NCI-H446 treated with DMSO at 0.1 percent for 48 hours (cell line): ENCODE measurements at regions not wholly inside any gene's neighbourhood (a gene's known extent, or its start where the extent isn't known, plus 50 kb on each side); places are given as distances from the start of the nearest gene placed in this dataset.
"Not testable (repeated sequence)": the region's sequence is repeated elsewhere in the genome, so short reads cannot be mapped to it uniquely, and the experiment has no call there.

ENCODE experiments used
- DNase-seq: peaks from one replicate; lab custom pipeline; 2025; lab: John Stamatoyannopoulos, UW

DNA sequence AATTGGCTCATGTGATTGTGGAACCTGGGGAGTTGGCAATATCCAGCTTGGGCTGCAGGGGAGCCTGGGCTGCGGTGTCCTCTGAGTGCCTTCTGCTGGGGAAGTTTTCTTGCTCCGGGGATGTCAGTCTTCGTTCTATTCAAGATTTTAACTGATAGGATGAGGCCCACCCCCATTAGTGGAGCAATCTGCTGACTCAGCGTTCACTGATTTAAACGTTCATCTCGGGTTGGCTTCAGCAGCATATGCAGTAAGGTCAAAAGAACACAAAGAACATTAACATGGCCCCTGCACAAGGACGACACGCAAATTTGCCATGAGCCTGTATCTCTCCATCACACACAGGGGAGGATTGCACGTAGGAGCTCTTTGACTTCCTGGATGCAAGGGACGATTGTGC, 360.6 kb upstream of the ADARB2 start:
- no peak for DNase-seq

DNA sequence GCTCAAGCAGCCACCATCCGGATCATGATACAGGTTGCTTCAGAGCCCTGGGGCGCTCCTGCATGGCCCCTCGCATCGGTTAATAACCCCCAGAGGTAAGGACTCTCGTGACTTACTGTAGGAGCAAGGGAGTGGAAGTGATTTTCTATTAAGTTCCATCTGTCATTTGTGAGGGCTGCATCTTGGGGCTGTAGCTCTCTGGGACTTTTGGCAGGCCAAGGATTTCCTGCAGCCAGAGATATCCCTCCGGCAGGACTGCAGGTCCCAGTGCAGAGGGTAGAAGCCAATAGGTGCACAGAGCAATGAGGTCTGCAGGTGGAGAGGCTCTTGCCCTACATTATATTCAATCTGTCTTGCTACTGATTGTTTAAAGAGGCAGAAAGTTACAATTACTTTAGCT, 356.8 kb upstream of the ADARB2 start:
- DNase-seq = no peak

DNA sequence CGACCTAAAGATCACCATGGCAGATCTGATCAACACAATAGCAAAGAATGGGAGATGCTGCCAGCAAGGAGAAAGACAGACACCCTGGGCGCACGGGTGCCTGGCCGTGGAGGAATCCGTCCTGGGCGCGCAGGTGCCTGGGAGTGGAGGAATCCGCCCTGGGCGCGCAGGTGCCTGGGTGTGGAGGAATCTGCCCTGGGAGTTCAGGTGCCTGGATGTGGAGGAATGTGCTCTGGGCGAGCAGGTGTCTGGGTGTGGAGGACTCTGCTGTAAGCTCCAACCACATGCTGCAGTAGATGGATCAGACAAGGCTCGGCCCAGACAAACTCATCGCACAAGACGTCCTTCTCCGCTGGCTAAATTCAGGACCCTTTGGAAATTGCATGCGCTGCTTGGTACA, 346.3 kb upstream of the ADARB2 start:
- DNase-seq = no peak

DNA sequence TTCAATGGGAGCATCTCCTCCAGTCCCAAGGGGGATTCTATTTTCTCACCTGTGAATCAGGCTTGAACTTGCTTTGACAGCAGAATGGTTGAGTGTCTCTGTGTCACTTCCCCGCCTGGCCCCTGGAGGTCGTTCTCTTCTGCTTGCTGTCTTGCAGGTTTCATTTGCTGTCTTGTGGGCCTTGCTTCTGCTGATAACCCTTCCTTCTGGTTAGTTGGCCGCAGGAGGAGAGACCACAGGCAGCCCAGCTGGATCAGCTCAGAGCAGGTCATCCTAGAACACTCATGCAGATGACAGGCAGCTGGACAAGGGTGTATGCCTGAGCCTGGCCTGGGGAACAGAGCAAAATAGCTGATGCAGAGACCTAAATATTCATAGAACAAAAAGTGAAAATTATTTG, 344.2 kb upstream of the ADARB2 start:
- DNase-seq = no peak

DNA sequence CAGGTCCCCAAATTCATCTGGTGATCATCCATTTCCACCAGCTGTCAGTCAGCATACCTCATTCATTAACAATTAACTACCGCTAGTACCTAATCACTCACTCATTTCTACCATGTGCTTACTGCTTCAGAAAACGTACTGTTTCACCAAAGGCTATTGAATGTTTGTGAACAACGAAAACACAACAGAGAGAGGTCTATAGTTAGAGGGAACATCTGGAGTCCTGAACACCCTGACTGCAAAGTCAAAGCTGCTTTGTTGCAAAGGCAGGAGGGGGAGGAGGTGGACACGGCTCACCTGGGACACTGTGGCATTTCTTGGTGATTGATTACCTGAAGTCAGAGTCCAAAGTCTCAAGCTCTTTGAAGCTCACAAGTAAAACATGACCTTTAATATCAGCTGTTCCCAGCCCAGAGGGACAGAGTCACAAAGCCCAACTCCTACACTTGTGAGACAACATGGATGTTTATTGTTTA, 342.3 kb upstream of the ADARB2 start:
- no peak for DNase-seq

DNA sequence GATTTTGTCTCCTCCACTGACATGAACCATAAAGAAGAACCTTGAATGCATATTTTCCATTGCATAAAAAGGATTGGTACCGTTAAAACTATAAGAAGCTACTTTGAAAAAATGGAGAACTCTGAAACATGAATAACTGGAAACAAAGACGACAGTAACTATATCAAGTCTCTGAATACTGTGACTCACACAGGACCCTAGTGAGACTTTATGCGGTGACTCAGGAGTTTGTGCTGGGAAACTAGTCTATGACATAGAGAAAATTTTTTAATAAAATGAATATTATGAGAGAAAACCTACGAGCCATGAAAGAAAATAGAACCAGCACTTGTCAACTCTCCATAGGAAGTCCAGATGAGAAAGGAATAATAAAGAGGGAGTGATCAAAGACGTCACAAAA, 339.9 kb upstream of the ADARB2 start:
- DNase-seq = no peak

DNA sequence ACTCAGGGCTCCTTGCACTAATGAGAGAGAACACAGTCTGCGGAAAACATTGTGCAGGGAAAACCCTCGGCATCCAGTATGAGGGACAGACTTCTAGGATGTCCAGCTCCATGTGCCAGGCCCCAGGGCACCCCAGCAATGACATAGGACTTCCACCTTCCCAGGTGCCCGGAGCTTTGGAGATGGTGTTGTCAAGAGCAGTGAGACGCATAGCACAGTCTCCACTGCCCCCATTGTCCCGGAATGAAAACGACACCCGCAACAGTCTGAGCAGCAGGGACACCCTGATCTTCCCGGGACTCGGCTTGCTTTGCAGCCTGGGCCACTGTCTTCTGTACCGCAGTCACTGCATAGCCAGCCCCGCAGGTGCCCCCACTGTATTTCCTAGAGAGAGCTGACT, 339.2 kb upstream of the ADARB2 start:
- no peak for DNase-seq

DNA sequence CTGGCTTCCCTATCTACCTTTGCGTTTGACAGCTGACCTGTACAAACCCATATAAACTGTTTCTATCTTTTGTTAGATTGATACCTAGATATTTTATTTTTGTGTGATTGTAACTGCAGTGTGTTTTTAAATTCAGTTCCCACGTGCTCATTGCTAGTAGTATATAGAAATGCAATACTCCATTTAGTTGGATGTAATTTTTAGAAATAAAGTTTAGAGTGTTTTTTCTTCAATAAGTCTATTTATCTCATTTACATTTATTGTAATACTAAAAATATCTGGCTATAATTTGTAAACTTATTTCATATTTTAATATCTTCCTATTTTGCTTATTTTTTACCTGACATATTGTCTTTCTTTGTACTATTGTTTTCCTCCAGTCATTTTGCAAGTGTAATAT, 329.7 kb upstream of the ADARB2 start:
- no peak for DNase-seq

DNA sequence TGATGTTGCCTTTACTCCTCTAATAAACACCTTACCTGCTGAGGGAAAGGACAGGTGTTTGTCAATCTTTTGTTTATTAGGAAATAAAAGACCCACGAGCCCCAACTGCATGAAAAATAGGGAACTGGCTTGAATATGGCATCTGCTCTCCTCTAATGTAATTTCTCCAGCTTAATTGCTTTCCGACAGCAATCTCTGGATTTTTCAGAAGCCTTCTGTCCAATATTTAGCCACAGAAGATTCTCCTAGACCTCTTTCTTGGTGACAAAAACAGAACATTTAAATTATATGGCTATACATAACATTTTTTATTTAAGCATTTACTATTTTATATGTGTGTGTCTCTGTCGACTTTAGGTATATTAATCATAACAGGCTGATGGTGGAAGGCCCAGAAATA, 317.4 kb upstream of the ADARB2 start:
- DNase-seq = no peak

DNA sequence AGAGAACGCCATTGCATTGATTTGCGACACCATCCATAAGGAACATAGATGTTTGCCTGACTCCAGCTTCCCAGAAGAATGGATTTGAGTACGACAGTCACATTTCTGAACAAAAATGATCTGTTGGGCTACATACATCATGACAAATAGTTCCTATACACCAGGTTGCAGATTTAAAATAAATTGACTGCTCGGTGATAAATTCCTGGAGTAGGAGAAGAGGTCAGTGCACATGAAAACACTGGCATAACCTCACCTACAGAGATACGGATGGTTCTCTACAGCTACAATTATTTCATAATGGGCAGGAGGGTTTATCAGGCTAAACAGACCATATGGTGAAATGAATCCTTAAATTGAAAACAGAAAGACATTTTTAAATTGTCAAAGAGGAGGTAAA, 316.5 kb upstream of the ADARB2 start:
- DNase-seq = no peak

DNA sequence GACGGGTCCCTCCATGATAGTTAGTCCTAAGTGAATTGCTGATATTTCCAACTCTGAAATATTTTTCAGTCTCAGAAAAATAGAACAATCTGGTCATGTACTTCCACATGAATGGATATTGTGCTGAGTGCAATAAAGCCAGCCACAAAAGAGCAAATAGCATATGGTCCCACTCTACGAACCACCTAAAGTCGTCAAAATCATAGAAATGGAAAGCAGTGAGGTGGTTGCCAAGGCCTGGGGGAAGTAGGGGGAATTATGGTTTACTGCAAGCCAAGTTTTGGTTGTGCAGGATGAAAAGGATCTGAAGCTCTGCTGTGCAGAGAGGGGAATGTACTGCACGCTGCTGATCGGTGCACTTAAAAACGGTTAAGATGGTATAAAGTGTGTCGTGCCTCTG, 313.8 kb upstream of the ADARB2 start:
- no peak for DNase-seq

DNA sequence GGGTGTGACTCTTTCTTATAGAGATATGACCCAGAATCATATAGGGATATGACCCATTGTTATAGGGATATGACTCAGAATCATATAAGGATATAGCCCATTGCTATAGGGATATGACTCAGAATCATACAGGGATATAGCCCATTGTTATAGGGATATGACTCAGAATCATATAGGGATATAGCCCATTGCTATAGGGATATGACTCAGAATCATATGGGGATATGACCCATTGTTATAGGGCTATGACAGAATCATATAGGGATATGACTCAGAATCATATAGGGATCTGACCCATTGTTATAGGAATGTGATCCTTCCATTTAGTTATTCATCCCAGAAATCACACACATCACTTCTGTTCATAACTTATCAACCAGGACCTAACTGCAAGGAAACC, 312.2 kb upstream of the ADARB2 start:
- no peak for DNase-seq

DNA sequence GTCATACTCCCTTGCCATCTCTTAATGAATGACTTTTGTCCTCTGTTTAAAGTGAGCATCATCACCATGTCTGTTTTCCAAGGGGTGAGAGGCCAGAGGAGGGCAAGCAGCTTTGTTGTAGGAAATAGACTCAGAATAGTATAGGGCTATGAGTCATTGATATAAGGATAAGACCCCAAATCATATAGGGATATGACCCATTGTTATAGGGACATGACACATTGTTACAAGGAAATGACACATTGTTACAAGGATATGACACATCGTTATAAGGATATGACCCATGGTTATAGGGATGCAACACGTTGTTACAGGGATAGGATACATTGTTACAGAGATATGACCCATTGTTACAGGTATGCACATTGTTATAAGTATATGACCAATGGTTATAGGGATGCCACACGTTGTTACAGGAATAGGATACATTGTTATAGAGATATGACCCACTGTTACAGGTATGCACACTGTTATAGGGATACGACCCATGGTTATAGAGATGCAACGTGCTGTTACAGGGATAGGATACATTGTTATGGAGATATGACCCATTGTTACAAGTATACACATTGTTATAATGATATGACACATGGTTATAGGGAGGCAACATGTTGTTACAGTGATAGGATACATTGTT, 311.1 kb upstream of the ADARB2 start:
- no peak for DNase-seq

DNA sequence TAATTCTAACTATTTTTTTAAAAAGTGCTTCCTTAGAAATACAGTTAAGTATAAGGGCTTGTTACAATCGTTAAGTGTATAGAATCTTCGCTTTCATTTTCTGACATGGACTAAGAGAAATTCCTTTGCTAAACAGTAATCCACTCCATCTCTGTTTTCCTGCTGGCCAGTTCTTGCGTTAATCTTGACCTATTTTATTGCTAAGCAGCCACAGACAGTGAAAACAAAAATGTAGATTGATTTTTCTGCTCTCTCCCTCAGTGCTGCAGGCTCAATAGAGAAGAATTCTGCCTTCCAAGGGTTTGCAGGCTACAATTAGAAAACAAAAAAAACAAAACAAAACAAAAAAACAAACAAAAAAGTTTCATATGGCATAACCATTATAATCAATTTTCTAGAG, 310.4 kb upstream of the ADARB2 start:
- no peak for DNase-seq

DNA sequence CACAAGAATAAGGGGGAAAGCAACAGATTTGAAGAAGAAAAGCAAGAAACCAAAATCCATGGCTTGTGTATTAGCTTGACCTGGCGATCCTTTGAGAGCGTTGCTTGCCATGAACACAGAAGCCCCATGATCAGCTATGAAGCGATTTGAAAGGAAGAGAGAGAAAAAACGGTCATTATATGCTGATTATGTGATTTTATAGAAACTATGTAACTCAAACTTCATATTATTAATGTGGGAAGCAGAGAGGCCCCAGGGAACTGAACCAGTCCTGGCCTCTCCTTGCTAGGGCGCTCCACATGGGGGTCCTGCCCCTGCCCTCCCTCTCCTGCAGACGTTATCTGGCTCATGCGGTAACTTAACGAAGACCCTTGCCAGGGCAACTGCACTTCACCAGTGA, 306.1 kb upstream of the ADARB2 start:
- DNase-seq = no peak

DNA sequence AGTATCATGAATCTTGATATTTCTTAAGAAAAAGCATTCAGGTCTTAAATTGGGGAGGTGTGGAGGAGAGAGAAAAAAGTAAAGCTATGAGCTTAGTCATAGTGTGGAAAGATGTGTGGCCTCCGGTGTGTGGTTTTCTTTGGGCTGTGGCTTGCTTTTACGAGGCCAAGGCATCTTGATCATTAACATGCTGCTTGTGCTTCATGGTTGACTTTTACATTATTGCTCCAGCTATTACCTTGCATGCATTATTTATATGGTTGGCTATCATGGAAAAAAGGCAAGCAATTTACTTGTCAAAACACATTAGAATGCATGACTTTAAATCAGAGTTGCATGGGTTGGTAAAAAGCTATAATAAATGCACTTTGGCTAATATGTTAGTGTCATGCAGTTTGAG, 300.7 kb upstream of the ADARB2 start:
- no peak for DNase-seq

DNA sequence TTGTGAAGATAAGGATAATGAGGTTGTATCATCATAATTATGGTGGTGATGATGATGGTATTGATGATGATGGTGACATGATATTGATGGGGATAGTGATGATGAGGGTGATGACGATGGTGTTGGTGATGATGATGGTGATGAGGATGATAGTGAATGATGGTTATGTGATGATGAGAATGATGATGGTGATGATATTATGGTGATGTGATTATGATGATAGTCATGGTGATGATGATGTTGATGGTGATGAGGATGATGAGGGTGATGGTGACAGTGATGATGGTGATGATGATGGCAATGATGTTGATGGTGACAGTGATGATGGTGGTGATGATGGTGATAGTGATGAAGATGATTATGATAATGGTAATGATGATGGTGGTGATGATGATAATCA, 299.9 kb upstream of the ADARB2 start:
- no peak for DNase-seq

DNA sequence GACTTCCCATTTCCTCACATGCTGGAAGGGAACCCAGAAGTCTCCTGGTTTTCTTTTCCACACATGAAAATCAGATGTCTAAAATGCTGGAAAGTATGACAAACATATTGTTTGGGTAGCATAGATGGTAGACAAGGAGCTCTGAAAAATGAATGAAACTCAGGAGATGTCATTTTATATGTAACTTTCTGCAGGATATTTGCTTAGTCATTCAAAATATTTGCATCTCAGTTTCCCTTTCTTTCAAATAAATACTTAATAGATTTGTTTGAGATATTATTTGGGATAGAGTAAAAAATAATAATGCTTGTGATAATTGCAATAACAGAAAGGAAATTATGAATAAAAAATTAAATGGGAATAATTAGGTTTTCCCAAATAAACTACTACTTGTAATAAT, 298.9 kb upstream of the ADARB2 start:
- no peak for DNase-seq

DNA sequence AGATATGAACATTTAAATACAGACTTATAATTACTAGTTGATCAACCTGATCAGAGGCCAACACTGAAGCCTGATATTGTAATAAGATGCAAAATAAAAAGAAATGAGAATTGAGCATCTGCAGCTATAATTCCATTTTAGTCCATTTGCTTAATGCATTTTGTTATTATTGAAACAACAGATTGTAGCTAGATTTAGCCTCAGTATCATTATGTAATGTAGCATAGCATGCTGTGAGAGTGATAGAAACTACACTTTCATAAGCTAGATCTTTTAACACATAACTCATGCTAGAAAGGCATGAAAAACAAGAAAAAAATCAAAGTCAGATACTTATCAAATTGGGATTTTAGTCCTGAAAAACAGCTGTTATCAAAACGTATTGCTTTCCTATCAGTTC, 292.7 kb upstream of the ADARB2 start:
- DNase-seq = no peak

DNA sequence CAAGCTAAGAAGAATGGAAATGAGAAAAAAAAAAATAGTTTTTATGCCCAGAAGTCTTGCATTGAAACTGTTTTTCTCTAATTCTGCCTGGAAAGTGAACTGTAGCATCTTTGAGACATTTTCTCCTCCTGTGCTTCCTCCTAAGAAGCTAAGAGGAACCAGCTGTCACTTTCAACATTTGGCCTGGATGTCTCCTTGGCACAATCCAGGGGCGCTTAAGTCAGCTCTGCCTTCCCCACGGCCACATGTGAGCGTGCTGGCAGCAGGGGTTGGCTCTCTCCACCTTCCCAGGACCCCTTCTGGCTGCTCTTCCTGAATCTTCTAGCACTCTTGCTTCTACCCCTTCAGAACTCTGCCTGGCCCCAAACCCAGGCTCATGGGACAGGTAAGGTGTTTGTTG, 289.6 kb upstream of the ADARB2 start:
- no peak for DNase-seq

DNA sequence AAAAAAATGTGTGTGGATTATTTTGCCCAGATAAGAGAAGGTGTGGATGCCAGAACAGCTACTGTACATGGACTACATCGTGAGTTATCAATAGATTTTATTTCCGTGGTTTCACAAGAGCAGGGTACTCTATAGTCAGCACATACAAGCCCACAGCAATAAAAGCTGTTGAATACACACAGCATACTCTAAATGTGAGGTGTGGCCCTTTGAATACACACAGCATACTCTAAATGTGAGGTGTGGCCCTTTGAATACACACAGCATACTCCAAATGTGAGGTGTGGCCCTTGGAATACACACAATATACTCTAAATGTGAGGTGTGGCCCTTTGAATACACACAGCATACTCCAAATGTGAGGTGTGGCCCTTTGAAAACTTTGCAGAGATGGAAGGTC, 287.4 kb upstream of the ADARB2 start:
- not testable (repeated sequence) for DNase-seq

DNA sequence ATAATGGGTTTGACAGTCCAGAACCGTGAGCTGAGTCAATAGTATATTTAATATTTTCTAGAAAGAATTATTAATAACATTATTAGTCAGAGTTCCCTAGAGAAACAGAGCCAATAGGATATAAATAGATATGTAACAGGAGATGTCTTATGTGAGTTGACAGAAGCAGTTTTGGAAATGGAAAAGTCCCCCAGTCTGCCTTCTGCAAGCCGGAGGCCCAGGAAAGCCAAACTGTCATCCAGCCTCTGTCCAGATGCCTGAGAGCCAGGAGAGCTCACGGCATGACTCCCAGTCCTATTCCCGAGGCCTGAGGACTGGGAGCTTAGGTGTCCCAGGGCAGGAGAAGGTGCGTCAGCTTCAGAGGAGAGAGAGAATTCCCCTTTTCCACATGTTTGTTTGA, 286.4 kb upstream of the ADARB2 start:
- no peak for DNase-seq

DNA sequence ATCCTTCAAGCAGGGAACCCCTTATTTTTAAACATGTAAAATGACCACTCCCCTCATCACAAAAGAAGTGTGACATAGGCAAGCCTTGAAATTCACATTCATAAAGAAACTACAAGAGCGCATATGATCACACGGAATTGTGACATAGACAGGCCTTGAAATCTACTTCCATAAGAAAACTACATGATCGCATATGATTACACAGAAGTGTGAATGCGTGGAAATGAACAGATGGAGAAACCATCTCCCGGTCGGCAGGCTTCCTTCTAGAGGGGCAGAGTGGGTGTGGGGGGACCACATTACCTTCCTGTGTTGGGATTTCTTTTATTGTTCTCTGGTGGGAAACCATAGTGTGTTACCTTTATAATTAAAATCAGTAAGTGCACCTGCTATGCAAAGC, 285.1 kb upstream of the ADARB2 start:
- DNase-seq = no peak

DNA sequence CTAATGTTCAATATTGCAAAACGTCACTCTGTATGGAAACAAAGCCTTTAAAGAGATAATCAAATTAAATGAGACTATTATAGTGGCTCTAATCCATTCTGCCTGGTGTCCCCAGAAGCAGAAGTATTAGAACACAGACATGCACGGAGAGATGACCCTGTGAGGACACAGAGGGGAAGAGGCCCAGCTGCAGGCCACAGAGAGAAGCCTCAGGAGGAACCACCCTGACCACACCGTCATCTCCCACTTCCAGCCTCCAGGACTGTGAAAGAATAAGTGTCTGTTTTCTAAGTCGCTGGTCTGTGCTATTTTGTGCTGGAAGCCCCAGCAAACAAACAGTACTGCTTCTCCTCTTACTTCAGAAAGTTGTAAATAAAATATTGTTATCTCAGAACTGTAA, 283.5 kb upstream of the ADARB2 start:
- no peak for DNase-seq

DNA sequence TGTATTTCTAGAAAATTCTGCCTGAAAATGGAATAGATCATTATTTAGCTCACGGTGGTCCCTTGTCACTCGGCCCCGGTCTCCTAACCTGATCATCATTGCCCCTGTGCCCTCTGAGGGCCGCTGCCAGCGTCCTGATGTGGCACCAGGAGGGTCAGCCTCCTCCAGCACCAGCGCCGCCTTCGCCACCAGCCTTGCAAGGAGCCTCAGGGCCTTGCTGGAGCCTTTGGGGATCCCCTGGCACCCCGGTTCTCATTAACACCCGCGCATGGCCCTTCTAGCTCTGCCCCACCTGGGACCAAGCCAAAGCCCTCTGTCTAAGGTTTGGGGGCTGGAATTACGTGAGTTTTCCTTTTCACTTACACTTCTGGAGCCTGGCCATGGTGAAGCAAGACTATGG, 282.5 kb upstream of the ADARB2 start:
- DNase-seq = no peak
